K562 (cell line): ENCODE measurements at regions not wholly inside any gene's neighbourhood (a gene's known extent, or its start where the extent isn't known, plus 50 kb on each side); places are given as distances from the start of the nearest gene placed in this dataset.

Experiments used
- ATAC-seq: fragments of 200-7000 bp; cut with Tn5 transposase; 3 replicates; pipeline ENCODE4 v1.9.1; 2020; ENCODE audit warnings: moderate library complexity
- BruUV-seq: library from RNA; stranded (reverse); fragments of 400-500 nt; replicated peaks from 2 replicates; lab custom pipeline; 2021; lab: Mats Ljungman, UMichigan
- CTCF ChIA-PET: fragments of 300-600 bp; formaldehyde crosslinking; extraction: SDS; loops from one replicate; lab custom pipeline; 2021; ENCODE audit warnings: low intra/inter-chr PET ratio; lab: Yijun Ruan, JAX
- POLR2A ChIA-PET: fragments of 300-600, 350-650 bp; sonication (Branson Sonifier 250); formaldehyde crosslinking; extraction: SDS; loops from one replicate; lab custom pipeline; 2021; ENCODE audit warnings: antibody characterized with exemption, inconsistent platforms; lab: Yijun Ruan, JAX
- DNase-seq, 4 experiments: peaks; one replicate each; pipeline versions ENCODE4 v3.0.0 to v3.0.0-alpha.2; 2011 to 2018; ENCODE audit warnings: low spot score in 3 of 4, mixed read lengths in 3 of 4; ENCODE audit errors: extremely low read depth in 1 of 4
- FAIRE-seq: peaks from 2 replicates; lab custom pipeline; 2011; peaks lifted over from hg19 to GRCh38; lab: Jason Lieb, UNC
- H2AFZ ChIP-seq: 2 replicates; pipeline ENCODE4 v1.6.0; 2011; ENCODE audit warnings: low read depth, low read length, control low read depth, inconsistent platforms
- H3K27ac ChIP-seq: fragments of 200-600 bp; 3 replicates; pipeline ENCODE4 v1.8.0; 2011; ENCODE audit warnings: low read depth, mild to moderate bottlenecking, control low read depth, inconsistent platforms, low read length, moderate library complexity, mixed read lengths; ENCODE audit errors: extremely low read depth
- H3K27me3 ChIP-seq, 2 experiments: fragments of 300-600 bp in 1 of 2; 2 replicates in 1 of 2; 3 replicates in 1 of 2; pipeline versions ENCODE4 v1.6.0 to v1.8.0; 2011; ENCODE audit warnings: inconsistent platforms in 2 of 2, low read length in 2 of 2, mild to moderate bottlenecking in 1 of 2, mixed read lengths in 1 of 2, moderate library complexity in 1 of 2; ENCODE audit not compliant: control insufficient read depth in 2 of 2, insufficient read depth in 2 of 2
- H3K36me3 ChIP-seq: fragments of 300-600 bp; 3 replicates; pipeline ENCODE4 v1.8.0; 2011; ENCODE audit warnings: mild to moderate bottlenecking, low read length, inconsistent platforms; ENCODE audit not compliant: control insufficient read depth, insufficient read depth
- H3K4me1 ChIP-seq, 2 experiments: fragments of 200-600 bp in 1 of 2; replicated peaks in 1 of 2; 2 replicates in 1 of 2; 3 replicates in 1 of 2; pipeline versions ENCODE4 v1.5.1 to v1.8.0; 2011; ENCODE audit warnings: inconsistent platforms in 2 of 2, low read length in 2 of 2, mild to moderate bottlenecking in 1 of 2, mixed read lengths in 1 of 2, moderate library complexity in 1 of 2; ENCODE audit not compliant: control insufficient read depth in 2 of 2, insufficient read depth in 2 of 2
- H3K4me2 ChIP-seq: 2 replicates; pipeline ENCODE4 v1.6.1; 2011; ENCODE audit warnings: low read length, control low read depth, inconsistent platforms, mixed read lengths; ENCODE audit not compliant: insufficient read depth
- H3K4me3 ChIP-seq: fragments of 200-600 bp; sonication (generic), shearing (Covaris generic); 2 replicates; pipeline ENCODE4 v1.5.1; 2016; ENCODE audit warnings: control low read depth, inconsistent platforms
- H3K79me2 ChIP-seq: fragments of 200-600 bp; 3 replicates; pipeline ENCODE4 v1.8.0; 2011; ENCODE audit warnings: low read length, inconsistent platforms; ENCODE audit not compliant: control insufficient read depth, insufficient read depth
- H3K9ac ChIP-seq, 2 experiments: 2 replicates each; pipeline versions ENCODE4 v1.6.0 to v1.6.1; 2011; ENCODE audit warnings: low read depth in 2 of 2, low read length in 2 of 2, control low read depth in 1 of 2, inconsistent platforms in 1 of 2, mild to moderate bottlenecking in 1 of 2, mixed read lengths in 1 of 2; ENCODE audit not compliant: insufficient read depth in 1 of 2
- H3K9me1 ChIP-seq: one replicate; pipeline ENCODE4 v1.6.0; 2011; ENCODE audit warnings: inconsistent platforms, mild to moderate bottlenecking, low read length, moderate library complexity; ENCODE audit not compliant: control insufficient read depth, insufficient read depth
- H3K9me3 ChIP-seq: replicated peaks from 2 replicates; pipeline ENCODE4 v1.5.1; 2011; ENCODE audit warnings: low read depth, low read length, inconsistent platforms; ENCODE audit not compliant: control insufficient read depth, insufficient read depth
- H4K20me1 ChIP-seq: replicated peaks from 2 replicates; pipeline ENCODE4 v1.6.1; 2011; ENCODE audit warnings: low read length, inconsistent platforms, mixed read lengths; ENCODE audit not compliant: control insufficient read depth, insufficient read depth
- ARHGAP35 ChIP-seq: fragments of 450-650 bp; IDR thresholded peaks from 2 replicates; pipeline ENCODE4 v1.6.1; 2018; ENCODE audit not compliant: partially characterized antibody
- ARNT ChIP-seq, 2 experiments: fragments of 450-650 bp; IDR thresholded peaks; 2 replicates each; pipeline ENCODE4 v1.6.1; 2016; ENCODE audit warnings: mild to moderate bottlenecking in 1 of 2
- BDP1 ChIP-seq: IDR thresholded peaks from 3 replicates; pipeline ENCODE4 v1.6.1; 2011; ENCODE audit not compliant: insufficient read length, insufficient read depth
- DPF2 ChIP-seq: fragments of 450-650 bp; IDR thresholded peaks from 2 replicates; pipeline ENCODE4 v1.6.1; 2016
- ELF2 ChIP-seq: fragments of 250-450 bp; sonication (Bioruptor Pico); IDR thresholded peaks from 2 replicates; pipeline ENCODE4 v1.5.0; 2021; ENCODE audit warnings: mild to moderate bottlenecking
- ETV5 ChIP-seq: sonication (generic); formaldehyde crosslinking; IDR thresholded peaks from 2 replicates; pipeline ENCODE4 v1.4.0; 2020; ENCODE audit warnings: low read depth, mild to moderate bottlenecking, missing genetic modification reagents
- FOXJ3 ChIP-seq: sonication (generic); formaldehyde crosslinking; IDR thresholded peaks from 2 replicates; pipeline ENCODE4 v1.4.0; 2020; ENCODE audit warnings: mild to moderate bottlenecking, missing genetic modification reagents
- KLF13 ChIP-seq: fragments of 450-650 bp; IDR thresholded peaks from 2 replicates; pipeline ENCODE4 v1.6.1; 2016; ENCODE audit warnings: missing genetic modification characterization, low read depth, mild to moderate bottlenecking, missing compliant biosample characterization, moderate library complexity, borderline replicate concordance
- PCBP2 ChIP-seq: fragments of 200-400 bp; formaldehyde crosslinking; IDR thresholded peaks from 2 replicates; pipeline ENCODE4 v1.6.1; 2018; ENCODE audit warnings: low read length, low read depth, mild to moderate bottlenecking, moderate library complexity; ENCODE audit not compliant: poor library complexity, severe bottlenecking
- STAG1 ChIP-seq: sonication (generic); formaldehyde crosslinking; IDR thresholded peaks from 2 replicates; pipeline ENCODE4 v1.5.0; 2020; ENCODE audit warnings: missing genetic modification reagents, borderline replicate concordance
- TAF1 ChIP-seq: IDR thresholded peaks from 2 replicates; pipeline ENCODE4 v1.6.1; 2011; ENCODE audit warnings: mild to moderate bottlenecking, low read length, moderate library complexity; ENCODE audit not compliant: insufficient read depth, control insufficient read depth, severe bottlenecking; ENCODE audit errors: extremely low read depth
- ZKSCAN1 ChIP-seq: fragments of 150-350 bp; IDR thresholded peaks from 2 replicates; pipeline ENCODE4 v1.6.1; 2016; ENCODE audit warnings: low read depth, low read length
- ZNF217 ChIP-seq: sonication (generic); formaldehyde crosslinking; IDR thresholded peaks from 2 replicates; pipeline ENCODE4 v1.8.0; 2022; ENCODE audit warnings: mild to moderate bottlenecking, missing genetic modification reagents
- ZNF232 ChIP-seq: sonication (generic); formaldehyde crosslinking; IDR thresholded peaks from 2 replicates; pipeline ENCODE4 v1.8.0; 2022; ENCODE audit warnings: mild to moderate bottlenecking, missing genetic modification reagents
- WGBS: fragments of 100-300 bp; shearing (Covaris generic); methylation state at CpG from one replicate; pipeline ENCODE4 v1.1.6; 2016; ENCODE audit warnings: low coverage, mixed read lengths; ENCODE audit not compliant: insufficient coverage; ENCODE audit errors: missing lambda C conversion rate; 5-methylcytosine and 5-hydroxymethylcytosine counted together
- in situ Hi-C: fragments of 300-500 bp; cut with MboI; formaldehyde crosslinking; loops from 4 replicates; pipeline ENCODE4 v1.15.0; 2018; ENCODE audit warnings: inconsistent platforms, mixed read lengths
- intact Hi-C: fragments of 100-400 bp; cut with micrococcal nuclease; formaldehyde crosslinking; loops from 2 replicates; pipeline ENCODE4 v1.14.2; 2022
- TF ChIP-seq, protein P1 (sequence below): fragments of 250-450 bp; sonication (Bioruptor Pico); IDR thresholded peaks from 2 replicates; pipeline ENCODE4 v1.4.0; 2020; ENCODE audit warnings: mild to moderate bottlenecking, moderate library complexity, borderline replicate concordance

DNA sequence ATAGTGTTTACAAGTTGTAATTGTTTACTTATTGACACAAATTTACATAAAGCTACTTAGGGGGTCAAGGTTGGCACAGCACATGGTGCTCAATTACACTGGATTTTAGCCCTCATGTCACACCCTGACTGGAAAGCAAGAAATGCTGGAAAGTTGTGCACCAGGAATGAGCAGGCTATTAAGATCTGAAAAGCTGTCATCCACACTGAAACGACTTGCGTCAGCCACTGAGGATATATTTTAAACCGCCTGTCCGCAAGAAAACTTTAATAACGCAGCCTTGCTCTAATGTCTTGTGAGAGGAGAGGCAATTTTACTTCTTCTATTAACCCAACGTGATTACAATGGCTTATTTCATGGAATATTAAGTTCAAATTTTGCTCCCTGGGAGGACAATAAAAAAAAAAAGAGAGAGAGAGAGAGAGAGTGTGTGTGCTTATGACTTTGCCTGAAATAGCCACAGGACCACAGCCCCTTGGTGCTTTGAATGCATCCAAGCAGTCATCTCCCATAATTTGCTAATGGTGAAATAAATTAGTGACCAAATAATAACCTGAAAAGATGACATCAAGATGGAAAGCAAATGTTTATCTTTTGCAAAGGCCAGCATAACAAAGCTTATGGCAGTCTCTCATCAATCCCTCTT lies 425.4 kb upstream of the PSMD7 start:
- WGBS, result 0% methylated on average over 6 of the region's 6 CpGs
- Histone ChIP-seq H3K9ac (no peak overlapping the region), H3K9me1 (no peaks in the 10 kb centered on the region), H3K36me3 (no peaks in the 10 kb centered on the region), H2AFZ (no peak overlapping the region), H3K4me2 (no peak overlapping the region), H3K4me3 (no peak overlapping the region), H3K79me2 (no peaks in the 10 kb centered on the region), H3K9me3 (no peaks in the 10 kb centered on the region), H3K27ac (no peak overlapping the region), H3K27me3 (peaks cover 5 to 14% of the 10 kb centered on the region in 2 experiments; a peak in 3 of 5 replicates), H3K4me1 (no peaks in the 10 kb centered on the region), H4K20me1 (no peaks in the 10 kb centered on the region)
- intact Hi-C loops (loop anchor here (10.0 kb wide), 1 partner anchor 156 kb away; no protein-coding TSS in a partner anchor), in situ Hi-C loops (no loop called here)
- no peak for TF ChIP-seq TAF1
- TF ChIP-seq ZNF232 (CRISPR knock-in tag), result no peak
- ChIA-PET CTCF (no interaction called here), POLR2A (no interaction called here)
- no TSS peak for BruUV-seq
- ATAC-seq, result no peak
- FAIRE-seq, result no peak
- no peak for DNase-seq

DNA sequence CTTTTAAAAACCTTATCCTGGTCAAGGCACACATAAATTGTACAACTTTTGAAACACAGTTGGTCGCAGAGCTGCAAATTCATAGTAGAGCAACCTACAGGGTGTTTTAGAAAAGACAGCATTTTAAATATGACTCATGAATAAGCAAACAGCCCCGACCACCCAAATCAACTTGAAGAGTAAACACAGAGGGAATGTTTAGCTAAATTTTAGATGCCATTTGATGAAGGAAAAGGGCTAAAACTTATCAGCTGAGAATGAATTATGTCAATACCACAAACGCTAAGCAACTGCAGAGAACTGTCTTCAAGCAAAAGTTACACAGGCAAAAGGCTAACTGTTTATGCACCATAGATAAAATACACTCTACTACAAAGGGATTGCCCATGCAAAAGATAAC lies 427.5 kb upstream of the PSMD7 start:
- no peaks in the 10 kb centered on the region for H3K79me2 ChIP-seq
- 0% methylated on average over 3 of the region's 3 CpGs for WGBS
- DNase-seq, result no peak
- intact Hi-C loops, result no loop called here
- no peaks in the 10 kb centered on the region for H3K36me3 ChIP-seq
- H3K9me1 ChIP-seq, result no peaks in the 10 kb centered on the region
- H3K4me1 ChIP-seq, result no peaks in the 10 kb centered on the region
- peaks cover 5 to 14% of the 10 kb centered on the region in 2 experiments; a peak in 3 of 5 replicates for H3K27me3 ChIP-seq
- no TSS peak for BruUV-seq
- no peak for FAIRE-seq
- no peaks in the 10 kb centered on the region for H4K20me1 ChIP-seq
- H3K9ac ChIP-seq, result no peak overlapping the region
- no peak for ATAC-seq
- no peak overlapping the region for H2AFZ ChIP-seq
- ChIA-PET CTCF (no interaction called here), POLR2A (interaction anchor here (0.5 to 1.2 kb wide), 2 partner anchors 13 to 1208 kb away, joined by 3 to 9 read pairs; no protein-coding TSS in a partner anchor)
- TF ChIP-seq DPF2 (no peak), ELF2 (CRISPR knock-in tag) (no peak), KLF13 (tag) (no peak), BDP1 (no peak), ARHGAP35 (no peak), ZKSCAN1 (no peak), ETV5 (CRISPR knock-in tag) (no peak), STAG1 (CRISPR knock-in tag) (no peak), FOXJ3 (no peak), PCBP2 (no peak), ARNT (IDR thresholded peaks at IDR 0.05) (no peak), ZNF217 (CRISPR knock-in tag) (no peak)
- TF ChIP-seq, protein P1, sequence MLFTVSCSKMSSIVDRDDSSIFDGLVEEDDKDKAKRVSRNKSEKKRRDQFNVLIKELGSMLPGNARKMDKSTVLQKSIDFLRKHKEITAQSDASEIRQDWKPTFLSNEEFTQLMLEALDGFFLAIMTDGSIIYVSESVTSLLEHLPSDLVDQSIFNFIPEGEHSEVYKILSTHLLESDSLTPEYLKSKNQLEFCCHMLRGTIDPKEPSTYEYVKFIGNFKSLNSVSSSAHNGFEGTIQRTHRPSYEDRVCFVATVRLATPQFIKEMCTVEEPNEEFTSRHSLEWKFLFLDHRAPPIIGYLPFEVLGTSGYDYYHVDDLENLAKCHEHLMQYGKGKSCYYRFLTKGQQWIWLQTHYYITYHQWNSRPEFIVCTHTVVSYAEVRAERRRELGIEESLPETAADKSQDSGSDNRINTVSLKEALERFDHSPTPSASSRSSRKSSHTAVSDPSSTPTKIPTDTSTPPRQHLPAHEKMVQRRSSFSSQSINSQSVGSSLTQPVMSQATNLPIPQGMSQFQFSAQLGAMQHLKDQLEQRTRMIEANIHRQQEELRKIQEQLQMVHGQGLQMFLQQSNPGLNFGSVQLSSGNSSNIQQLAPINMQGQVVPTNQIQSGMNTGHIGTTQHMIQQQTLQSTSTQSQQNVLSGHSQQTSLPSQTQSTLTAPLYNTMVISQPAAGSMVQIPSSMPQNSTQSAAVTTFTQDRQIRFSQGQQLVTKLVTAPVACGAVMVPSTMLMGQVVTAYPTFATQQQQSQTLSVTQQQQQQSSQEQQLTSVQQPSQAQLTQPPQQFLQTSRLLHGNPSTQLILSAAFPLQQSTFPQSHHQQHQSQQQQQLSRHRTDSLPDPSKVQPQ (CRISPR knock-in tag), result no peak
- H3K9me3 ChIP-seq, result no peaks in the 10 kb centered on the region
- H3K4me2 ChIP-seq, result no peak overlapping the region
- H3K27ac ChIP-seq, result no peak overlapping the region
- H3K4me3 ChIP-seq, result no peak overlapping the region
- in situ Hi-C loops, result no loop called here
